Hepatocyte (in vitro differentiated cells): ENCODE measurements at regions not wholly inside any gene's neighbourhood (a gene's known extent, or its start where the extent isn't known, plus 50 kb on each side); places are given as distances from the start of the nearest gene placed in this dataset.

ENCODE experiments used
- CTCF ChIP-seq: fragments of 200-600 bp; sonication (generic); IDR thresholded peaks from 2 replicates; pipeline ENCODE4 v1.5.1; 2016; ENCODE audit warnings: antibody characterized with exemption, mild to moderate bottlenecking; ENCODE audit not compliant: poor library complexity
- EZH2 ChIP-seq: fragments of 200-600 bp; sonication (generic); IDR thresholded peaks from 2 replicates; pipeline ENCODE4 v1.6.1; 2016; ENCODE audit warnings: antibody characterized with exemption, mild to moderate bottlenecking, borderline replicate concordance
- EZH2phosphoT487 ChIP-seq: fragments of 200-600 bp; sonication (generic); IDR thresholded peaks from one replicate; pipeline ENCODE4 v1.6.1; 2018; ENCODE audit warnings: antibody characterized with exemption, mild to moderate bottlenecking, low read depth, moderate library complexity; ENCODE audit not compliant: unreplicated experiment, severe bottlenecking

- TF ChIP-seq CTCF, result no peak
- TF ChIP-seq EZH2phosphoT487, result no peak
- TF ChIP-seq EZH2, result no peak
These were observed 1033.7 kb downstream of the BRD1 start for GRCh38 chr22:48793949-48794348.
